ENCODE measurements at regions not wholly inside any gene's neighbourhood (a gene's known extent, or its start where the extent isn't known, plus 50 kb on each side); places are given as distances from the start of the nearest gene placed in this dataset.
A peak's percentile ranks its signal among the peaks of the same experiment; 100 is the strongest.

- CTCF ChIA-PET: interaction anchor here (0.6 kb wide), 1 partner anchor 40 kb away, joined by 4 read pairs; no protein-coding TSS in a partner anchor
Measured at GRCh38 chr1:8091691-8092090, 65.6 kb upstream of the ERRFI1 start.

More at GRCh38 chr1:8091691-8092090, 65.6 kb upstream of the ERRFI1 start:
- H3K79me1 ChIP-seq (ENCODE audit: low read depth in 1 of 2, low read length in 2 of 2): peaks cover 6 to 12% of the 10 kb centered on the region in 2 experiments; a peak in 2 of 4 replicates
- H3K9me3 ChIP-seq (ENCODE audit: control insufficient read depth, insufficient read depth, low read length): no peaks in the 10 kb centered on the region
- H4K91ac ChIP-seq (ENCODE audit: insufficient read depth, low read depth, low read length): peak overlapping the region; percentile 95; the same call in 1 of the 2 replicates
- no peaks in the 10 kb centered on the region for H3K36me3 ChIP-seq (ENCODE audit: control insufficient read depth, insufficient read depth, low read length)
- peak overlapping the region; percentile 84 for H3K27ac ChIP-seq (ENCODE audit: insufficient read depth, low read length)
- no peaks in the 10 kb centered on the region for H3K27me3 ChIP-seq (ENCODE audit: control insufficient read depth, insufficient read depth, low read length)
- no peaks in the 10 kb centered on the region for H4K20me1 ChIP-seq (ENCODE audit: insufficient read depth, low read length)
- no peak overlapping the region for H3K4me3 ChIP-seq (ENCODE audit: insufficient read depth, low read depth, low read length)
- H3K9me1 ChIP-seq (ENCODE audit: insufficient read depth, low read length): peaks cover 33% of the 10 kb centered on the region
- peak overlapping the region; percentile 92 for H4K5ac ChIP-seq (ENCODE audit: low read depth, low read length)
- H3K4me1 ChIP-seq (ENCODE audit: control insufficient read depth, insufficient read depth, low read length): peaks cover 35% of the 10 kb centered on the region
- POLR2A ChIA-PET (ENCODE audit: unreplicated experiment): no interaction called here
- WGBS, 2 experiments (ENCODE audit: extremely low coverage in 2 of 2, insufficient read length in 1 of 2): no CpG with 5 or more reads among the region's 2 CpGs
- peak overlapping the region; percentile 89 for H3K4ac ChIP-seq (ENCODE audit: low read depth, low read length)
- H3K18ac ChIP-seq (ENCODE audit: low read depth, low read length): peak overlapping the region; percentile 97
- peak overlapping the region; percentile 93 for H4K8ac ChIP-seq (ENCODE audit: low read depth in 2 of 2, low read length in 2 of 2)
- peak overlapping the region; percentile 97 for H2AK5ac ChIP-seq (ENCODE audit: low read depth, low read length)
- H3K9ac ChIP-seq (ENCODE audit: low read depth, low read length): 0 out of 2 replicates have a peak overlapping the region, but pooled peaks have one; percentile 13
- TF ChIP-seq MXI1 (IDR thresholded peaks at IDR 0.05; ENCODE audit: borderline replicate concordance, low read depth, low read length): no peak
- TF ChIP-seq, protein P1, sequence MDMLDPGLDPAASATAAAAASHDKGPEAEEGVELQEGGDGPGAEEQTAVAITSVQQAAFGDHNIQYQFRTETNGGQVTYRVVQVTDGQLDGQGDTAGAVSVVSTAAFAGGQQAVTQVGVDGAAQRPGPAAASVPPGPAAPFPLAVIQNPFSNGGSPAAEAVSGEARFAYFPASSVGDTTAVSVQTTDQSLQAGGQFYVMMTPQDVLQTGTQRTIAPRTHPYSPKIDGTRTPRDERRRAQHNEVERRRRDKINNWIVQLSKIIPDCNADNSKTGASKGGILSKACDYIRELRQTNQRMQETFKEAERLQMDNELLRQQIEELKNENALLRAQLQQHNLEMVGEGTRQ (IDR thresholded peaks at IDR 0.05; ENCODE audit: low read depth, low read length): no peak
- ATAC-seq (ENCODE audit: low read depth) (no peak), DNase-seq (no peak)
- BruUV-seq (replicated peaks): no TSS peak
- H2AK9ac ChIP-seq (replicated peaks; ENCODE audit: low read depth, low read length, poor library complexity): no peak overlapping the region
- H3K56ac ChIP-seq (ENCODE audit: extremely low read depth, insufficient read depth, low read length): 0 out of 2 replicates have a peak overlapping the region, but pooled peaks have one; percentile 35
- H2BK15ac ChIP-seq (ENCODE audit: low read depth, low read length): peak overlapping the region; percentile 94
- H2BK120ac ChIP-seq (ENCODE audit: low read depth, low read length): peak overlapping the region; percentile 87
- H2BK20ac ChIP-seq (ENCODE audit: low read depth, low read length): peak overlapping the region; percentile 98
- in situ Hi-C loops (cut with MboI; ENCODE audit: low sequenced_read_pairs) (no loop called here), dilution Hi-C loops (cut with HindIII; ENCODE audit: low sequenced_read_pairs, unreplicated experiment) (no loop called here), intact Hi-C loops (cut with micrococcal nuclease) (loop anchor here (5.0 kb wide), 1 partner anchor 44 kb away; no protein-coding TSS in a partner anchor)
- peak overlapping the region; percentile 92 for H3K14ac ChIP-seq (replicated peaks; ENCODE audit: low read depth, low read length)
- H2AFZ ChIP-seq (replicated peaks; ENCODE audit: low read length, poor library complexity): no peak overlapping the region
- H3K23ac ChIP-seq (ENCODE audit: low read depth, low read length): peak overlapping the region; percentile 78; the same call in 1 of the 2 replicates
- H3K4me2 ChIP-seq (ENCODE audit: low read depth, low read length): no peak overlapping the region
- peak overlapping the region; percentile 99 for H2BK5ac ChIP-seq (ENCODE audit: low read depth, low read length, poor library complexity, severe bottlenecking)
